Glutamatergic neuron (in vitro differentiated cells): ENCODE measurements at regions not wholly inside any gene's neighbourhood (a gene's known extent, or its start where the extent isn't known, plus 50 kb on each side); places are given as distances from the start of the nearest gene placed in this dataset.
"Not testable (repeated sequence)": the region's sequence is repeated elsewhere in the genome, so short reads cannot be mapped to it uniquely, and the experiment has no call there.

Experiments
- DNase-seq: peaks from one replicate; pipeline ENCODE4 v3.0.0; 2022
- H3K27ac Mint-ChIP-seq: one replicate; pipeline ENCODE4 v1.8.0; 2020; ENCODE audit warnings: mild to moderate bottlenecking, mixed read lengths, inconsistent platforms; ENCODE audit not compliant: unreplicated experiment
- H3K27me3 Mint-ChIP-seq: one replicate; pipeline ENCODE4 v1.8.0; 2020; ENCODE audit warnings: mild to moderate bottlenecking, moderate library complexity, mixed read lengths, inconsistent platforms; ENCODE audit not compliant: unreplicated experiment
- H3K36me3 Mint-ChIP-seq: one replicate; pipeline ENCODE4 v1.8.0; 2020; ENCODE audit warnings: mild to moderate bottlenecking, mixed read lengths, inconsistent platforms; ENCODE audit not compliant: unreplicated experiment
- H3K4me1 Mint-ChIP-seq: one replicate; pipeline ENCODE4 v1.8.0; 2020; ENCODE audit warnings: mild to moderate bottlenecking, low read depth, mixed read lengths, inconsistent platforms; ENCODE audit not compliant: unreplicated experiment
- H3K4me3 Mint-ChIP-seq: one replicate; pipeline ENCODE4 v1.8.0; 2020; ENCODE audit warnings: mild to moderate bottlenecking, mixed read lengths, inconsistent platforms; ENCODE audit not compliant: unreplicated experiment
- H3K9me3 Mint-ChIP-seq: one replicate; pipeline ENCODE4 v1.8.0; 2020; ENCODE audit warnings: mild to moderate bottlenecking, moderate library complexity, mixed read lengths, inconsistent platforms; ENCODE audit not compliant: unreplicated experiment
- TF ChIP-seq, protein P1 (sequence below): fragments of 200-600 bp; sonication (generic); IDR thresholded peaks from one replicate; pipeline ENCODE4 v1.5.0; 2021; ENCODE audit not compliant: partially characterized antibody, unreplicated experiment

DNA sequence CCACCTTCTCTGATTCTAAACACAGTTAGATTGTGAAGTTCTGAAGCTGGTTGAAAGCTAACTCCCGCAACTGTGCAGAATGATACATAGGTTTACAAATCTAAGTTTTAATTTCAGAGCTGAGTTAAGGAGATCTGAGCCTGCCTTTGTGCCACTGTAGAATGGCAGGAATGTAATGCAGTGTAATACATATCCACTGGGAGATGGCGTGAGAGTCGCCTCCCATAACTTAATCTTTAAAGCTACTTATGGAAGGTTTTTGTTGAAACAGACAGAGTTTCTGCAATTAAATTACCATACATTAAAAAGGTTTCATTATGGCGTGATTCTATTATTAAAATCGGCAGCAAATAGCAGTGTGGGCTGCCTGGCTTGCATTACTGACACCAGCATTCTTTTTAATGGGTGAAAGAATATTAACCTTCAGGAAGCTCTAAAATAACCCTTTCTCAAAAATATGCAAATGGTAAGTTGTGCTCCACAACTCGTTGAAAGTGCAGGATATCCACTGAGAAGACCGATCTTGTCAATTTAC is 257.4 kb downstream of the OLFM4 start:
- Mint-ChIP-seq H3K4me1 (peaks cover 1% of the 10 kb centered on the region), H3K27ac (no peak overlapping the region), H3K27me3 (peaks cover 4% of the 10 kb centered on the region), H3K36me3 (no peaks in the 10 kb centered on the region), H3K4me3 (no peak overlapping the region), H3K9me3 (no peaks in the 10 kb centered on the region)
- no peak for DNase-seq
- TF ChIP-seq, protein P1, sequence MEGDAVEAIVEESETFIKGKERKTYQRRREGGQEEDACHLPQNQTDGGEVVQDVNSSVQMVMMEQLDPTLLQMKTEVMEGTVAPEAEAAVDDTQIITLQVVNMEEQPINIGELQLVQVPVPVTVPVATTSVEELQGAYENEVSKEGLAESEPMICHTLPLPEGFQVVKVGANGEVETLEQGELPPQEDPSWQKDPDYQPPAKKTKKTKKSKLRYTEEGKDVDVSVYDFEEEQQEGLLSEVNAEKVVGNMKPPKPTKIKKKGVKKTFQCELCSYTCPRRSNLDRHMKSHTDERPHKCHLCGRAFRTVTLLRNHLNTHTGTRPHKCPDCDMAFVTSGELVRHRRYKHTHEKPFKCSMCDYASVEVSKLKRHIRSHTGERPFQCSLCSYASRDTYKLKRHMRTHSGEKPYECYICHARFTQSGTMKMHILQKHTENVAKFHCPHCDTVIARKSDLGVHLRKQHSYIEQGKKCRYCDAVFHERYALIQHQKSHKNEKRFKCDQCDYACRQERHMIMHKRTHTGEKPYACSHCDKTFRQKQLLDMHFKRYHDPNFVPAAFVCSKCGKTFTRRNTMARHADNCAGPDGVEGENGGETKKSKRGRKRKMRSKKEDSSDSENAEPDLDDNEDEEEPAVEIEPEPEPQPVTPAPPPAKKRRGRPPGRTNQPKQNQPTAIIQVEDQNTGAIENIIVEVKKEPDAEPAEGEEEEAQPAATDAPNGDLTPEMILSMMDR: no peak

DNA sequence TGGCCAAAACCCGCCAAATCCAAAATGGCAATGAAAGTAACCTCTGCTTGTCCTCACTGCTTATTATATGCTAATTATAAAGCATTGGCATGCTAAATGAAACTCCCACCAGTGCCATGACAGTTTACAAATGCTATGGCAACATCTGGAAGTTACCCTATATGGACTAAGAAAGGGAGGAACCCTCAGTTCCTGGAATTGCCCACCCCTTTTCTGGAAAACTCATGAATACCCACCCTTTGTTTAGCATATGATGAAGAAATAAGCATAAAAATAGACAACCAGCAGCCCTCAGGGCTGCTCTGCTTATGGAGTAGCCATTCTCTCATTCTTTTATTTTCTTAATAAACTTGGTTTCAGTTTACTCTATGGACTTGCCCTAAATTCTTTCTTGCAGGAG is 269.8 kb downstream of the OLFM4 start:
- DNase-seq: no peak
- Mint-ChIP-seq H3K27ac (no peak overlapping the region), H3K36me3 (no peaks in the 10 kb centered on the region), H3K9me3 (no peaks in the 10 kb centered on the region), H3K27me3 (no peaks in the 10 kb centered on the region), H3K4me1 (no peaks in the 10 kb centered on the region), H3K4me3 (no peak overlapping the region)
- TF ChIP-seq, protein P1: no peak

DNA sequence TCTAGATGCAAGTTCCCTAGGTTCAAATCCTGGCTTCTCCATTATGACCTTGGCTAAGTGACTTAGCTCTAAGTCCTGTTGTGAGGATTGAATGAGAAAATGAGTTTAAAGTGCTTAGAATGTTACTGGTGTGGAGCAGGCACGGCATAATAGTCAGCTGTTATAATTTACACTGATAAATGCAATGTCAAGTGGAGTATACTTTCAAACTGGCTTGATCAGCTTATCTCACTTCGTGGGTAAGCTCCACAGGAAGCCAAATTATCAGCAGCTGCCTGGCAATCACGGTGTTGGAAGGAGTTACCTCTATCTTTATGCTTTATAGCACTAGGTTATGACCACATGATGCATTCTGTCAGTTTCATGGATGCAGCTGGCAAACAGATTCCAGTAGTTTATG is 272.8 kb downstream of the OLFM4 start:
- no peak overlapping the region for H3K27ac Mint-ChIP-seq
- H3K4me3 Mint-ChIP-seq: no peak overlapping the region

DNA sequence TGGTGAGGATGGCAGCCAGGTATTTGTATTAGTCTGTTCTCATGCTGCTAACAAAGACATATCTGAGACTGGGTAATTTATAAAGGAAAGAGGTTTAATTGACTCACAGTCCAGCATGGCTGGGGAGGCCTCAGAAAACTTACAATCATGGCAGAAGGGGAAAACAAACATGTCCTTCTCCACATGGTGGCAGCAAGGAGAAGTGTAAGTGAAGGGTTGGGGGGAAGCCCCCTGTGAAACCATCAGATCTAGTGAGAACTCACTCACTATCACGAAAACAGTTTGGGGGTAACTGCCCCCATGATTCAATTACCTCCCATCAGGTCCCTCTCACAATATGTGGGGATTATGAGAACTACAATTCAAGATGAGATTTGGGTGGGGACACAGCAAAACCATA is 276.8 kb downstream of the OLFM4 start:
- not testable (repeated sequence) for H3K4me1 Mint-ChIP-seq, DNase-seq, H3K36me3 Mint-ChIP-seq, H3K4me3 Mint-ChIP-seq, H3K27me3 Mint-ChIP-seq, H3K9me3 Mint-ChIP-seq, H3K27ac Mint-ChIP-seq

More for the DNA sequence above, 272.8 kb downstream of the OLFM4 start:
- H3K4me1 Mint-ChIP-seq: no peaks in the 10 kb centered on the region
- no peaks in the 10 kb centered on the region for H3K36me3 Mint-ChIP-seq
- DNase-seq: no peak
- no peaks in the 10 kb centered on the region for H3K27me3 Mint-ChIP-seq
- TF ChIP-seq, protein P1: no peak
- H3K9me3 Mint-ChIP-seq: no peaks in the 10 kb centered on the region

DNA sequence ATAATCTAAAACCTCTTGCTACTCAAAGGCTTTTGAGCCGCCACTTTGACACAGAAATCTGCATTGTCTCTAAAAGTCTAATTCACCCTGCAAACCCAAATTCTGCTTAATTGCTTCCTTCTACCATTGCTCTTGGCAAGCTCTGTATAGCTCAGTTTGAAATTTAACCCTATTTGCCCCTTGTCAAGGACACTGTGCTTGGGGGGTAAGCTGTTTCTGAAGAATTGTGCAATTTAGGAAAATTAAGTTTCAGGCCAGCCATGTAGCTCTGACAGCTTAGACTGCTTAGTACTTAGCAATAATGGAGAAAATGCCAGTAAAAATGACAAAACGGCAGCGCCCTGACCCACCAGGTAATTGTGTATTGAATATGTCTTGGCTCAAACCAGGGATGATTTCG is 282.2 kb downstream of the OLFM4 start:
- Mint-ChIP-seq H3K9me3 (no peaks in the 10 kb centered on the region), H3K4me1 (no peaks in the 10 kb centered on the region), H3K36me3 (no peaks in the 10 kb centered on the region), H3K27ac (no peak overlapping the region), H3K27me3 (no peaks in the 10 kb centered on the region), H3K4me3 (no peak overlapping the region)
- TF ChIP-seq, protein P1: no peak
- DNase-seq: no peak
